Mesenchymal stem cell (in vitro differentiated cells and primary cell): ENCODE measurements at regions not wholly inside any gene's neighbourhood (a gene's known extent, or its start where the extent isn't known, plus 50 kb on each side); places are given as distances from the start of the nearest gene placed in this dataset.

Source experiments
- DNase-seq: peaks from one replicate; pipeline ENCODE4 v3.0.0-alpha.2; 2013
- H2AFZ ChIP-seq: one replicate; pipeline ENCODE4 v1.6.1; 2013; ENCODE audit warnings: low read depth, mild to moderate bottlenecking, control low read depth, inconsistent platforms, low read length, moderate library complexity
- H2AK5ac ChIP-seq: 2 replicates; pipeline ENCODE4 v1.6.1; 2013; ENCODE audit warnings: low read length, moderate library complexity, mild to moderate bottlenecking, inconsistent platforms; ENCODE audit not compliant: severe bottlenecking
- H2BK120ac ChIP-seq: one replicate; pipeline ENCODE4 v1.6.1; 2013; ENCODE audit warnings: low read depth, mild to moderate bottlenecking, inconsistent platforms, low read length, moderate library complexity
- H2BK12ac ChIP-seq, 2 experiments: one replicate each; pipeline ENCODE4 v1.6.1; 2013; ENCODE audit warnings: inconsistent platforms in 2 of 2, low read length in 2 of 2, mild to moderate bottlenecking in 2 of 2, moderate library complexity in 2 of 2, control low read depth in 1 of 2
- H2BK15ac ChIP-seq: one replicate; pipeline ENCODE4 v1.6.1; 2013; ENCODE audit warnings: mild to moderate bottlenecking, low read depth, inconsistent platforms; ENCODE audit not compliant: poor library complexity, severe bottlenecking
- H2BK5ac ChIP-seq: 2 replicates; pipeline ENCODE4 v1.6.1; 2013; ENCODE audit warnings: low read depth, mild to moderate bottlenecking, low read length, control low read depth, inconsistent platforms; ENCODE audit not compliant: poor library complexity, severe bottlenecking
- H3K14ac ChIP-seq, 2 experiments: one replicate each; pipeline ENCODE4 v1.6.1; 2013; ENCODE audit warnings: inconsistent platforms in 2 of 2, low read length in 2 of 2, control low read depth in 1 of 2, mild to moderate bottlenecking in 1 of 2, moderate library complexity in 1 of 2
- H3K18ac ChIP-seq, 2 experiments: one replicate each; pipeline ENCODE4 v1.6.1; 2013; ENCODE audit warnings: inconsistent platforms in 2 of 2, low read length in 2 of 2, control low read depth in 1 of 2, low read depth in 1 of 2, mild to moderate bottlenecking in 1 of 2
- H3K23ac ChIP-seq, 2 experiments: one replicate each; pipeline ENCODE4 v1.6.1; 2013; ENCODE audit warnings: inconsistent platforms in 2 of 2, low read length in 2 of 2, mild to moderate bottlenecking in 2 of 2, moderate library complexity in 2 of 2, control low read depth in 1 of 2
- H3K27ac ChIP-seq: 2 replicates; pipeline ENCODE4 v1.5.1; 2013; ENCODE audit warnings: mild to moderate bottlenecking, moderate library complexity, low read length, control low read depth, inconsistent platforms; ENCODE audit not compliant: poor library complexity, severe bottlenecking
- H3K27me3 ChIP-seq, 2 experiments: 2 replicates each; pipeline versions ENCODE4 v1.6.1 to v1.7.0; 2013; ENCODE audit warnings: low read length in 2 of 2, mild to moderate bottlenecking in 2 of 2, moderate library complexity in 2 of 2, control low read depth in 1 of 2, inconsistent platforms in 1 of 2; ENCODE audit not compliant: control insufficient read depth in 1 of 2, insufficient read depth in 1 of 2
- H3K36me3 ChIP-seq, 2 experiments: 2 replicates each; pipeline versions ENCODE4 v1.6.1 to v1.7.0; 2013; ENCODE audit warnings: low read length in 2 of 2, control low read depth in 1 of 2, inconsistent platforms in 1 of 2, low read depth in 1 of 2, mild to moderate bottlenecking in 1 of 2; ENCODE audit not compliant: insufficient read depth in 2 of 2, control insufficient read depth in 1 of 2
- H3K4ac ChIP-seq, 2 experiments: one replicate each; pipeline ENCODE4 v1.6.1; 2013; ENCODE audit warnings: inconsistent platforms in 2 of 2, low read length in 2 of 2, mild to moderate bottlenecking in 2 of 2, moderate library complexity in 2 of 2, control low read depth in 1 of 2, low read depth in 1 of 2
- H3K4me1 ChIP-seq: 2 replicates; pipeline ENCODE4 v1.6.1; 2013; ENCODE audit warnings: low read depth, low read length, control low read depth; ENCODE audit not compliant: control insufficient read depth, insufficient read depth
- H3K4me2 ChIP-seq: 2 replicates; pipeline ENCODE4 v1.6.1; 2013; ENCODE audit warnings: low read length, mild to moderate bottlenecking, inconsistent platforms; ENCODE audit not compliant: poor library complexity, severe bottlenecking
- H3K4me3 ChIP-seq, 2 experiments: 2 replicates each; pipeline versions ENCODE4 v1.5.1 to v1.7.0; 2013; ENCODE audit warnings: low read length in 2 of 2, mild to moderate bottlenecking in 2 of 2, control low read depth in 1 of 2, low read depth in 1 of 2; ENCODE audit not compliant: insufficient read depth in 1 of 2
- H3K79me1 ChIP-seq: replicated peaks from 2 replicates; pipeline ENCODE4 v1.6.1; 2013; ENCODE audit warnings: mild to moderate bottlenecking, control low read depth, low read length, inconsistent platforms; ENCODE audit not compliant: poor library complexity, severe bottlenecking
- H3K9ac ChIP-seq: 2 replicates; pipeline ENCODE4 v1.7.0; 2013; ENCODE audit warnings: mild to moderate bottlenecking, low read length, moderate library complexity
- H3K9me3 ChIP-seq: 2 replicates; pipeline ENCODE4 v1.7.0; 2013; ENCODE audit warnings: mild to moderate bottlenecking, low read length; ENCODE audit not compliant: control insufficient read depth
- H4K8ac ChIP-seq: one replicate; pipeline ENCODE4 v1.6.1; 2013; ENCODE audit warnings: inconsistent platforms, mild to moderate bottlenecking, low read length, moderate library complexity
- H4K91ac ChIP-seq: one replicate; pipeline ENCODE4 v1.6.1; 2013; ENCODE audit warnings: mild to moderate bottlenecking, low read length, inconsistent platforms
- WGBS: methylation state at CpG from one replicate; pipeline ENCODE4 v1.1.7; 2013; ENCODE audit warnings: mixed read lengths; 5-methylcytosine and 5-hydroxymethylcytosine counted together

- WGBS = 92% methylated on average over 3 of the region's 3 CpGs
- DNase-seq = peak; percentile 63
- H3K27ac ChIP-seq = no peak overlapping the region
- H3K4me3 ChIP-seq = no peak overlapping the region
- H2BK12ac ChIP-seq = no peak overlapping the region
- H3K14ac ChIP-seq = no peak overlapping the region
- no peak overlapping the region for H2AK5ac ChIP-seq
- H2BK15ac ChIP-seq = no peak overlapping the region
- H3K79me1 ChIP-seq = no peaks in the 10 kb centered on the region
- no peak overlapping the region for H3K18ac ChIP-seq
- no peak overlapping the region for H2AFZ ChIP-seq
- no peak overlapping the region for H4K8ac ChIP-seq
- H3K4me1 ChIP-seq = no peaks in the 10 kb centered on the region
- no peaks in the 10 kb centered on the region for H3K27me3 ChIP-seq
- H3K9me3 ChIP-seq = no peaks in the 10 kb centered on the region
- no peak overlapping the region for H3K4me2 ChIP-seq
- peak overlapping the region; percentile 19 for H2BK120ac ChIP-seq
- no peak overlapping the region for H2BK5ac ChIP-seq
- no peak overlapping the region for H3K4ac ChIP-seq
- H4K91ac ChIP-seq = no peak overlapping the region
- H3K36me3 ChIP-seq = no peaks in the 10 kb centered on the region
- no peak overlapping the region for H3K9ac ChIP-seq
- H3K23ac ChIP-seq = no peak overlapping the region
Observed at GRCh38 chr10:10533437-10533836, 484.2 kb upstream of the CELF2 start.

- no peak overlapping the region for H3K4me2 ChIP-seq
- H3K27ac ChIP-seq = no peak overlapping the region
- H3K79me1 ChIP-seq = no peaks in the 10 kb centered on the region
- H3K4ac ChIP-seq = no peak overlapping the region
- no peak overlapping the region for H2AFZ ChIP-seq
- H2AK5ac ChIP-seq = no peak overlapping the region
- no peak overlapping the region for H2BK15ac ChIP-seq
- no peaks in the 10 kb centered on the region for H3K27me3 ChIP-seq
- H2BK12ac ChIP-seq = no peak overlapping the region
- H3K14ac ChIP-seq = no peak overlapping the region
- H3K4me3 ChIP-seq = no peak overlapping the region
- 67% methylated on average over 1 of the region's 1 CpG for WGBS
- no peaks in the 10 kb centered on the region for H3K9me3 ChIP-seq
- H2BK120ac ChIP-seq = no peak overlapping the region
- no peaks in the 10 kb centered on the region for H3K36me3 ChIP-seq
- no peak overlapping the region for H4K8ac ChIP-seq
- no peak overlapping the region for H4K91ac ChIP-seq
- DNase-seq = no peak
- H3K4me1 ChIP-seq = no peaks in the 10 kb centered on the region
- H3K23ac ChIP-seq = no peak overlapping the region
- H3K18ac ChIP-seq = no peak overlapping the region
- H3K9ac ChIP-seq = no peak overlapping the region
- no peak overlapping the region for H2BK5ac ChIP-seq
Observed at GRCh38 chr10:10538326-10538725, 479.3 kb upstream of the CELF2 start.

DNA sequence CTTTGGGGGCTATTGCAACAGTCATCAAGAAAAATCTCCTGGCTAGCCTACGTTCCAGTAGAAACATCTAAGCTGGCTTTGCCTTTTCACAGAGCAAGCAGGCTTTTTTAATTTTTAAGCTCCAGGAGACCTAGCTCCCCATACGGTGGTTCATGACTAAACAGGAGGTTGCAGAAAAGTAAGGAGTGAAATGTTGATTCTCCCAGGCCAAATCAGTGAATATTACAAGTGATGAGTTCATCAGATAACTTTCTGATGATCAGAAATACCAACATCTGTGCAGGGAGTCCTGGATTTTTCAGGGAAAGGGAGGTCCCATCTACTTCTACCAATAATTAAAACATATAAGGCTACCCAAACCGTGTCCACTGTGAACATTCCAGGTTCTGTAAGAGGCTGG is 477.3 kb upstream of the CELF2 start:
- Histone ChIP-seq H2BK5ac (no peak overlapping the region), H3K36me3 (no peaks in the 10 kb centered on the region), H3K79me1 (no peaks in the 10 kb centered on the region), H2BK12ac (no peak overlapping the region), H3K9me3 (no peaks in the 10 kb centered on the region), H3K4ac (no peak overlapping the region), H4K91ac (peak overlapping the region; percentile 46), H2AFZ (no peak overlapping the region), H3K14ac (no peak overlapping the region), H3K27ac (no peak overlapping the region), H3K23ac (no peak overlapping the region), H3K4me2 (no peak overlapping the region), H3K4me1 (no peaks in the 10 kb centered on the region), H2AK5ac (no peak overlapping the region), H3K9ac (peak overlapping the region; percentile 50), H3K4me3 (no peak overlapping the region), H3K18ac (no peak overlapping the region), H2BK15ac (no peak overlapping the region), H3K27me3 (no peaks in the 10 kb centered on the region), H2BK120ac (no peak overlapping the region), H4K8ac (no peak overlapping the region)
- no peak for DNase-seq
- 60% methylated on average over 3 of the region's 3 CpGs for WGBS

DNA sequence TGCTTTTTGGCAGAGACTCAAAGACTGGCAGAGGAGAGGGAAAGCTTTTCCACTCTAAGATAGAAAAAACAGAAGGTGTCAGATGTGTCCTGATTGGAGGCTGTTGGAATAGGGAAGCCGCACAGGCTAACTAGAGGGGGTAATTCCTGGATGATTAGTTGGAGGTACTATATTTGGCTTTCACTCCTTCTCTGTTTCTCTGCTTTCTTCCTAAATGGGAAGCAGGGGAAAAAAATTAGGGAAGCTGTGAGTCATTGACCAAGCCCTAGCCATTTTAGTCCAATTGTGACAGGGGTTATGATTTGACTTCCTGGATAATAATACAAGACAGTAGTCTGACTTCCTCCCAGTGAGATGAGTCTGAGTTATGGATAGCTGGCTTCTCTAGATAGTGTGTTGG is 475.2 kb upstream of the CELF2 start:
- H3K9me3 ChIP-seq = no peaks in the 10 kb centered on the region
- DNase-seq = no peak
- no peak overlapping the region for H3K23ac ChIP-seq
- no peak overlapping the region for H3K4ac ChIP-seq
- H3K18ac ChIP-seq = peak overlapping the region in 1 of 2 experiments; percentile 14
- H3K79me1 ChIP-seq = no peaks in the 10 kb centered on the region
- H3K9ac ChIP-seq = peak overlapping the region; percentile 39
- no peak overlapping the region for H4K8ac ChIP-seq
- no peak overlapping the region for H2BK12ac ChIP-seq
- no peak overlapping the region for H4K91ac ChIP-seq
- no peak overlapping the region for H3K27ac ChIP-seq
- H2BK5ac ChIP-seq = no peak overlapping the region
- no peak overlapping the region for H2BK15ac ChIP-seq
- no peak overlapping the region for H2BK120ac ChIP-seq
- H2AK5ac ChIP-seq = no peak overlapping the region
- H2AFZ ChIP-seq = no peak overlapping the region
- H3K14ac ChIP-seq = no peak overlapping the region
- 14% methylated on average over 1 of the region's 1 CpG for WGBS
- H3K4me3 ChIP-seq = peak overlapping the region in 1 of 2 experiments; percentile 18
- H3K27me3 ChIP-seq = no peaks in the 10 kb centered on the region
- no peaks in the 10 kb centered on the region for H3K4me1 ChIP-seq
- no peaks in the 10 kb centered on the region for H3K36me3 ChIP-seq
- no peak overlapping the region for H3K4me2 ChIP-seq
